SK-N-MC (cell line): ENCODE measurements at regions not wholly inside any gene's neighbourhood (a gene's known extent, or its start where the extent isn't known, plus 50 kb on each side); places are given as distances from the start of the nearest gene placed in this dataset.
"Not testable (repeated sequence)": the region's sequence is repeated elsewhere in the genome, so short reads cannot be mapped to it uniquely, and the experiment has no call there.

Experiments
- EZH2 ChIP-seq: fragments of 200-600 bp; sonication (generic); IDR thresholded peaks from one replicate; pipeline ENCODE4 v1.6.1; 2017; ENCODE audit warnings: antibody characterized with exemption
- POLR2AphosphoS5 ChIP-seq: IDR thresholded peaks from 2 replicates; pipeline ENCODE4 v1.6.1; 2012; ENCODE audit warnings: mild to moderate bottlenecking, low read depth, low read length, borderline replicate concordance

GRCh38 chr3:20820872-20821271 lies 634.9 kb upstream of the SGO1 start:
- TF ChIP-seq POLR2AphosphoS5, EZH2: not testable (repeated sequence)
